Stimulated activated CD8-positive, alpha-beta memory T cell treated with anti-CD3 and anti-CD28 coated beads, Interleukin-15, amount 100 ng/mL, for 1 hour (primary cell): ENCODE measurements at regions not wholly inside any gene's neighbourhood (a gene's known extent, or its start where the extent isn't known, plus 50 kb on each side); places are given as distances from the start of the nearest gene placed in this dataset.
"Not testable (repeated sequence)": the region's sequence is repeated elsewhere in the genome, so short reads cannot be mapped to it uniquely, and the experiment has no call there.

Experiments
- DNase-seq: peaks from one replicate; pipeline ENCODE4 v3.0.0-alpha.2; 2020; ENCODE audit warnings: low read depth

DNA sequence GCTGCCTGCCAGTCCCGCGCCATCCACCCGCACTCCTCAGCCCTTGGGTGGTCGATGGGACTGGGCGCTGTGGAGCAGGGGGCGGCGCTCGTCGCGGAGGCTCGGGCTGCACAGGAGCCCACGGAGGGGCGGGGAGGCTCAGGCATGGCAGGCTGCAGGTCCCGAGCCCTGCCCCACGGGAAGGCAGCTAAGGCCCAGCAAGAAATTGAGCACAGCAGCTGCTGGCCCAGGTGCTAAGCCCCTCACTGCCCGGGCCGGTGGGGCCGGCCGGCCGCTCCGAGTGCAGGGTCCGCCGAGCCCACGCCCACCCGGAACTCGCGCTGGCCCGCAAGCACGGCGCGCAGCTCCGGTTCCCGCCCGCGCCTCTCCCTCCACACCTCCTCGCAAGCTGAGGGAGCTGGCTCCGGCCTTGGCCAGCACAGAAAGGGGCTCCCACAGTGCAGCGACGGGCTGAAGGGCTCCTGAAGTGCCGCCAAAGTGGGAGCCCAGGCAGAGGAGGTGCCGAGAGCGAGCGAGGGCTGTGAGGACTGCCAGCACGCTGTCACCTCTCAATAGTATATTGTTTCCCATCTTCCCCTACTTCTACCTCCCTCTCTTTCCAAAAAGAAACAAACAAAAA, 219.6 kb downstream of the BAMBI start:
- DNase-seq: not testable (repeated sequence)

DNA sequence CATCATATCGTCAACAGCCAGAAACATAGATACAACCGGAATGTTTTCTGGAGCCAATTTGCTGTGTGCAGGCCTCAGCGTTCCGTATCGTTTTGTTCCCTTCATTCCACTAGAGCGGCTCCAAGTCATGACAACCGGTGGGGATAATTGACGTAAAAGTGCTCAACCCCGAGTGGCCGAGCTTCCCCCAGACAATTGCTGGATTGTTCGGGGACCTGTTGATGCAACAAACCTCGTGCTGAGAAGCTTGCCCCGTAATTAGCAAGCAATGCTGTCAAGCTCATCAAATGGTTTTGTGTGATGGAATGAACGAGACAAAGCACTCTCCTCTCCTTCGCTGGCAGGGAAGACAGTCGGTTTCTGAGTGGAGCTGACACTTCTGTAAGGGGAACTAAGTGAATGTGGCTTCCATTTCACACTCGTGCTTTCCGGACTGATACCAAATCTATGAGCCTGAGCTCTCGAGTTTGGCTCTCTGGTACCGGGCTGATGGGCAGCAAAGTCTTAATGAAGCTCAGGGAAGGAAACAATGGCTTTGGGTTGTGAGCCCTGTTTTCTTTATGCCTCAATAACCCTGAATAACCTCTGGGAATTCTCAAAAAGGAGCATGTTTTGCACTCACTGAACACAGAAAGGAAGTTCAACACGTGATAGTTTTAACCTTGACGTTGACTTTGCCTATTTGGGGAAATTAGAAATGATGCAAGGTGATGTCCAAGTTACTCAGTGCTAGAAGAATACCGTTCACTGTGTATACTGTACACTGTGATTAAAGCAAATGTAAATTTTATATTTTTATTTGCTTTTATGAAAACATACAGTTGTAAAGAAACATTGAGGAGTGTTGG, 220.5 kb downstream of the BAMBI start:
- no peak for DNase-seq

DNA sequence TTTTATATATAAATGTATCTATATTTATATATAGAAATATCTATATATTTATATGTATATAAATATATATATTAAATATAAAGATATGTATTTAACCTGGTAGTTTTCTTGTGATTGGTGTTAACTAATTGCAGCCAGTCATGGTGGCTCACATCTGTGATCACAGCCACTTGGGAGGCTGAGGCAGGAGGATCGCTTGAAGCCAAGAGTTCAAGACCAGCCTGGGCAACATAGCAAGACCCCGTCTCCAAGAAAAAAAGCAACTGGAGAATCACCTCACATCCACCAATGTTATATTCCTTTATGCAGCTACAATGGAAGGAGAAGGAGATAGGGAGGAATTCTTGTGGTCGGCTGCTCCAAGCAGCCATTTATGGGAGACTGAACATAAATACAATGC, 224.9 kb downstream of the BAMBI start:
- no peak for DNase-seq

- DNase-seq: no peak
These were observed 225.7 kb downstream of the BAMBI start for GRCh38 chr10:28903063-28903462.

DNA sequence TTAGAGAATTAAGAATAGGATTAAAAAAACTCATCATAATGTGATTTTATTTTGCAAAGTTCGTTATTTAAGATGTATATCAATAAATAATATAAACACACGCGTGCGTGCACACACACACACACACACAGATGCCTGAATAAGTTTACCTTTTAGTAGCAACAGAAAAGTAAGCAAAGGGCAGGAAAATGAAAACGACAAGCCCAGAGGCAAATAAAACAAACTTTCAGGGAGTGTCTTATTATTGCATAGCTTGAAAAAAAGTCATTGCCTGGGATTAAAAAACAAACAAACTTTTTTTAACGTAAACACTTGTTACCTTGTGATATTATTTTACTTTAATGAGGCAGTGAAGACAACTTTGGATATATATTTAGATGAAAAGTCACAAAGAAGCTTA, 226.4 kb downstream of the BAMBI start:
- DNase-seq: no peak

- DNase-seq: no peak
These were observed 228.1 kb downstream of the BAMBI start for GRCh38 chr10:28905371-28905770.

DNA sequence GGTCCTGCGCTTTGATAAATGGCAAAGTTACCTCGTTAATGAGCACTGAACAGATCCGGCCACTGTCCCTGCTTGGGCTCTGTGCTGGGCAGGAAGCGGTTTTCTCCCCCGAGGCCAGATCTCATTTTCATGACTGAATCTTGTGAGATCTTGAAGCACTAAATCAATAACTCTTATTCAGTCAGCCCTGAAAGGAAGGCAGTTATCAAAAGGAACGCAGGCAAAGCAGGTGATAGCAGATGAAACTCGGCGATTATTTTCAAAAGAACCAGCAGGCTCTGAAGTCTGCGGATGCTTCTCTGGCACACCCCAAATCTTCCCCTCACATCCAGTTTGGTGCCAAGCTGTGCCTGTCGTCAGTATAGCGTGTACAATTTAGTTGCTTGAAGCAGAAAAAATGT, 228.7 kb downstream of the BAMBI start:
- no peak for DNase-seq

DNA sequence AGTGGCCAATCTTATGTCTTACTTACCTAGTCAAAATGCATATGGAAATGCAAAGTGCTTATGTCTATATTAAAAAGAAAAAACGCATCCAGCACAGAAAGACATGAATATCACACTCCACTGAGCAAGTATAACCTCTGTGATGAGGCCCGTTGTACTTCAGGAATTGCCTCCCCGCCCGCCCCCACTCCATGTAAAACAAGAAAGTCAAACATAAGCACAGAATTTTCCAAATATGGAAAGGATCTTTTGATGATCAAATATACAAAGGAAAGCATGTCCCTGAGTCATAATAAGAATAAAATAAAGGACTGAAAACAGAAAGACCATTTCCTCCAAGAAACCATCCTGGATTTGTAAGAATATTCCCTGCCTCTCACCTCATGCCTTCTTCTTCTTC, 229.1 kb downstream of the BAMBI start:
- DNase-seq: no peak

DNA sequence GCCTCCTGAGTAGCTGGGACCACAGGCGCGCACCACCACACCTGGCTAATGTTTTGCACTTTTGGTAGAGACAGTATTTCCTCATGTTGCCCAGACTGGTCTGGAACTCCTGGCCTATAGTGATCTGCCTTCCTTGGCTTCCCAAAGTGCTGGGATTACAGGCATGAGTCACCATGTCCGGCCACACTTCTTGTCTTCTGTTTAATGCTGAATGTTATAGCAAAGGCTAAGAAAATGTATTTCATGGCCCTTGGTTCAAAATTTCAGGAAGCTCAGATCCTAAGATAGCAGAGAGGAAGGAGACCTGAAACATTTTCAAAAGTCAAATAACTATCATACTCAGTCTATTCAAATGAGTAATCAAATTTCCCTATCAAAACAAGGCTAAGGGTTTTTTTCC, 229.6 kb downstream of the BAMBI start:
- no peak for DNase-seq

DNA sequence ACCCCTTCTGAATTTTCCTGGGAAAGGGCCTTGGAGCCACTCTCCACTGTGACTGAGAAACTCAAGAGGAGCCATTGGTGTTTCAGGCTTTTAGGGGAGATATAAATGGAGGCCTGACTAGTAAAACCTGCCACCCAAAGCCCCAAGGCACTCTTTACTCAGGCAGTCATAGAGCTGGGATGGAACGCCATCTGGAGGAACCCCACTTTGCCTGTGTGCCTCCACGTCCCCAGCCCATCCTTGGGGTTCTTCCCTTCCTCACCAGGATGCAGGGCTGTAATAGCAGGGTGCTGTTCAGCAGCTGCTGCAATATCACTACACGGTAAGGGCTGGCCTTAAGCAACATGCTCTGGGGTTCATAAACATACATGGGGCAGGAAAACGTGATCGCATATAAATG, 232.6 kb downstream of the BAMBI start:
- no peak for DNase-seq

DNA sequence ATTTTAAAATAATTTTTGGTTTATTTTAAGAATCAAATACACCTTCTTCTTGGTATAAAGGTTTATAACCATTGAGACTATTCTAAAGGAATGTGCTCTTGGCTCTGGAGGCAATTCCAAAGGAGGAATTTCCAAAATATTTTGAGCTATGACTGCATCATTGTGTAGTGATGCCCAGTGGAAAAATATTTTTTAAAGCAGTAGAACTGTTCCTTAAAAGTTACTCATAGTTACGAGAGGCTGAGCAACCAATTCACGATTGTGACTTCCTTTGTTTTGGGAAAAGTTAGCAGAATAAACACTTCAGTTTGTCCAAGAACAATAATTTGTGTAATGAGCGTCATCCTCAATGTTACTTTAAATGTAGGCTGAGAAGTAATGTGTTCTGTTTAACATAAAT, 233.6 kb downstream of the BAMBI start:
- DNase-seq: no peak

DNA sequence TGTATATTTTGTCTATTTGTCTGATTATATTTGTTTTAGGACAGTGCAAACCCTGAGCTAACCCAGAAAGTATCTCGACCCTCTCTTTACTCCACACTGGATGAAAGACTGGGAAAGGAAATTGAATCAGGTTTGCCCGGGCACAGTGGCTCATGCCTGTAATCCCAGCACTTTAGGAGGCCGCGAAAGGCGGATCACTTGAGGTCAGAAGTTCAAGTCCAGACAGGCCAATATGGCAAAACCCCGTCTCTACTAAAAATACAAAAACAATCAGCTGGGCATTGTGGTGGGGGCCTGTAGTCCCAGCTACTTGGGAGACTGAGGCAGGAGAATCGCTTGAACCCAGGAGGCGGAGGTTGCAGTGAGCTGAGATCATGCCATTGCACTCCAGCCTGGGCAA, 234.2 kb downstream of the BAMBI start:
- DNase-seq: not testable (repeated sequence)

DNA sequence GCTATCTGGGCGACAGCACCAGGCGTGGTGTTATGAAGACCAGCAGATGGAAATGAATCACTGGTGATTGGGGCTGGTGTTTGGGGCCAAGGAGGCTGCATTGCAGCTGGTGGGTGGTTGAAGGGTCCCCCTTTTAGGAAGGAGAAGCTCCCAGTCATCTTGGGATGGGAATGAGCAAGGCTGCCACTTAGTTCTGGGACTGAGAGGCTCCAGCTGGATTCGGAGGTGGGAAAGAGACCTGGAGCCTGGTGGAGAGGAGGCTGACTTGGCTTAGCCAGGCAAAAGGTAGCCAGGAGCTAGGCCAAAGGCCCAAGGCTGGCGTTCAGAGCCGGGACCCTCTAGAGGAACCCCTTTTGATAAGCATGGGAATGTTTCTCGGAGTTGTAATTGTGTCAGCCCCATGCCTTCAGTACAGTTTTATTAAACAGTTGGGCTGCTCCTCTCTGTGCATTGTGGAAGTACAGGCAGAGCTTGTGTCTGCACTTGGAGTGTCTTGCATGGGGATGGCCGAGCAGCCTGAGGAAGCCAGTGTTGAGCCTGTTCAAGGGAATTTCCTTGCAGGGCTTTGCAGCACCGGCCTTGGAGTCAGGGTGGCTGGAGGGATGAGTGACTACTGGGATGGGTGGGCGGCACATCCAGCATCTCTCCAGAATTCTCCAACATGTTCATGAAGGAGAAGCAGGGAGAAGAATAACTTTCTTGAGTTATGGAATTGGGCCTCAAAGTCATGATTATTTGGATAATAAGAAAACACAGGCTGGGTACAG, 234.9 kb downstream of the BAMBI start:
- no peak for DNase-seq

- DNase-seq: no peak
These were observed 236.3 kb downstream of the BAMBI start for GRCh38 chr10:28913436-28914237.

DNA sequence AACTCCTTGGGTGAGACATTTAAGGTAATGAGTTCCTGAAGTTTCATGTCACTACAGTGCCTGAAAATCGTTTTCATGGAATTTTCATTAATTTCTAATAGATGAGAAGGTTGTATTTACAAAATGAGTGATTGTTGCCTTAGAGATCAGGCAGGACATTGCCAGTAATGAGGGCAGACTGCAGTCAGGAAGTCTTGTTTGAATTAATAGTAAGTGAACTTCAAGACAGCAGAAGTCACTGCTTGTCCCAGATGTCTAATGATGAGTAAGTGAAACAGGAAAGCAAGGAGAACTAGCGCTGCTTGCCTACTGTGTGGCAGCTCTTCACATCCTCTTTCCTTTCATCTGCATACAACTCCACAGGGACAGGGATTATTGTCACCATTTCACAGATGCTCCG, 237.4 kb downstream of the BAMBI start:
- no peak for DNase-seq

DNA sequence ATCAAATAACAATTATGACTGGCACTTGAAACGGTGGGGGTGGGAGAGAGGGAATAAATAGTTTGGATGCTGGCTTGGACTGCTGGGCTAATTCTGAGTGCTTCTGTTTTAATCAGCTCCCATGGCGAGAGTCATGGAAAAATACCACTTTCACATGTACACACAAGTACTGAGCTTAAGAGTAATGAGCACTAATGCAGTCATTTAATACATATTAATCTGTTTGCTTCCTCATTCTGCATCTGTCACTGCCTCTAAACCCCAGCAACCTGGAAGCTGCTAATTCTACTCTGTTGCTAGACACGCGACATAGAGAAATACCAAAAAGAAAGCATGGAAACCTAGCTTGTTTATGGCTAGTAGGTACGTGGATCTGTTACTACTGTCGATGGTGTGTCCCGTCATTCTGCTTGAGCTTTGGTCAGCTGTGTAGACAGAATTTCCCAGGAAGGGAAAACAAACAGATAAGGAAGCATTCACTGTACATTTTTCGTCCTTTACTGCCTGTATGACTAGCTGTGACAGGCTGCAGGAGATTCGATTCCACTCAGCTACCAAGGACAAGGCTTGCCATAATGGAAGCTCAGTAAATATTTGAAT, 238.8 kb downstream of the BAMBI start:
- no peak for DNase-seq

DNA sequence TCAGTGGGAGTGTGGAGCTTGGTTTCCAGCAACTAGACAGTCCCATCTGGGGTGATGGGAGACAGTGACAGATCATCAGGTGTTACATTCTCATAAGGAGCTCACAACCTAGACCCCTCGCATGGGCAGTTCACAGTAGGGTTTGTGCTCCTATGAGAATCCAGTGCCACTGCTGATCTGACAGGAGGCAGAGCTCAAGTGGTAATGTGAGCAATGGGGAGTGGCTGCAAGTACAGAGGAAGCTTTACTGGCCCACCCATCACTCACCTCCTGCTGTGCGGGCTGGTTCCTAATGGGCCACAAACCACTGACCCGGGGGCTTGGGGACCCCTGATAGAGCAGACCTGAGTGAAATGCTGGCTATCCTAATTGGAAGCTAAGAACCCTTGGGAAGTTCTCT, 242.8 kb downstream of the BAMBI start:
- no peak for DNase-seq

GRCh38 chr10:28922127-28922526, 244.8 kb downstream of the BAMBI start:
- DNase-seq: no peak

DNA sequence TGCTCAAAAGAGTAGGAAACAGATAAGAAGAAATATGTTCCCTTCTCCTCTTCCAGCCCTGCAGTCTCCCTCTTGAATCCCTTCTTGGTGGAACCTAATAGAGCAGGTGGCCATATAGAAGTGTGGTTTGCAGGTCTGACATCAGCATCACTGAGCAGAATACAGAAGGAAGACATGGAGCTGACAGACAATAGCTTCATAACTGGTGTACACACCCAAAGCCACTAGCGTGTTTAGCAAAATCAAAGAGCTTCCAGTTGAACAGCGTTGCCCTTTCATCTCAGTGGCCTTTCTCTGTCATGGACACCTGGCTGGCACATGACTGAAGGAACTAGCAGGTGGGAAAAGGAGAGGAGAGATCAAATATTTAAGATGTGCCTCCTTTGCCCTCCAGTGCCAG, 245.5 kb downstream of the BAMBI start:
- no peak for DNase-seq

DNA sequence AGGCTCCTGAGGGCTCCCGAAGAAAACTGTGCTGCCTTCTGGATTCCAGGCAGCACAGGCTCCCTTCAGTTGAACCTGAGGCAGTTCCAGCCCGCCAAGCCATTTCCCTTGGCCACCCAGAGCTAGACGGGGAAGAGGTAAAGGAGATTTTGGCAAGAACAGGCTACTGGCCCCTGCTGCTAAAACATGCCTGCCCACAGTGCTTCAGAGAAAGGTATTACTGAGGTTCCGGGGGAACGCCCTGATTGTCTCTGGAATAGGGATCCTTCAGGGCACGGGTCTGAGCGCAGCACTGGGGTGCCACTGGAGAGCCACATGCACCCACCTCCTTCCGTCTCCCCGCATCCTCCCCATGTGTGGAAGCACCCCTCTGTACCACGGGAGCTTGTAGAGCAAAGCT, 247.4 kb downstream of the BAMBI start:
- DNase-seq: no peak

- no peak for DNase-seq
These were observed 247.9 kb downstream of the BAMBI start for GRCh38 chr10:28925121-28925663.

DNA sequence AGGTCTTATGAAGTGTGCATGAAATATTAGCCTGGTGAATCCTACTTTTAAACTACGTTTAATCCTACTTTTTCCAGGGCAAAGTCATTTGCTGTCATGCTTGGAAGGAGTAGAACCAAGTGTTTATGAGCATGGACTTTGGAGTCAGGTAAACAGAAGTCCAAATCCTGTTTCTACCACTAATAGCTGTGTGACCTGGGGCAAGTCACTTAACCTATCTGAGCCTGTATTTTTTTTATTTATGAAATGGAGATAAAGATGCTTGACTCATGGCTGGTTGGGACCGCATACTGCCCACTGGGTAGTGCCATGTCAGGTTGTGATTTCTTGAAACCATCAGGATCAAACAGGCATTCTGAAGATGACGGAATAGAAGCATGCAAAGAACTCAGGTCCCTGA, 249.6 kb downstream of the BAMBI start:
- no peak for DNase-seq
